RKO (cell line): ENCODE measurements at regions not wholly inside any gene's neighbourhood (a gene's known extent, or its start where the extent isn't known, plus 50 kb on each side); places are given as distances from the start of the nearest gene placed in this dataset.

Experiments used
- DNase-seq: peaks from one replicate; pipeline ENCODE4 v3.0.0-alpha.2; 2016; ENCODE audit warnings: low spot score

- DNase-seq, result no peak
Observed at GRCh38 chr1:82279241-82279640, 478.5 kb downstream of the ADGRL2 start.

GRCh38 chr1:82273816-82274215 is 473.1 kb downstream of the ADGRL2 start:
- no peak for DNase-seq

- no peak for DNase-seq
Observed at GRCh38 chr1:82269431-82269830, 468.7 kb downstream of the ADGRL2 start.

- no peak for DNase-seq
Observed at GRCh38 chr1:82268826-82269225, 468.1 kb downstream of the ADGRL2 start.

GRCh38 chr1:82266351-82266750 is 465.6 kb downstream of the ADGRL2 start:
- DNase-seq, result no peak

- no peak for DNase-seq
Observed at GRCh38 chr1:82265436-82265835, 464.7 kb downstream of the ADGRL2 start.

GRCh38 chr1:82264802-82265201 is 464.1 kb downstream of the ADGRL2 start:
- no peak for DNase-seq

GRCh38 chr1:82263396-82263795 is 462.7 kb downstream of the ADGRL2 start:
- DNase-seq, result no peak

GRCh38 chr1:82260666-82261065 is 459.9 kb downstream of the ADGRL2 start:
- DNase-seq, result no peak

GRCh38 chr1:82260051-82260450 is 459.3 kb downstream of the ADGRL2 start:
- no peak for DNase-seq

- DNase-seq, result no peak
Observed at GRCh38 chr1:82258887-82259286, 458.2 kb downstream of the ADGRL2 start.

GRCh38 chr1:82246050-82246449 is 445.3 kb downstream of the ADGRL2 start:
- DNase-seq, result no peak

- no peak for DNase-seq
Observed at GRCh38 chr1:82245345-82246014, 444.7 kb downstream of the ADGRL2 start.

GRCh38 chr1:82240571-82240970 is 439.8 kb downstream of the ADGRL2 start:
- DNase-seq, result no peak

- no peak for DNase-seq
Observed at GRCh38 chr1:82230667-82231066, 429.9 kb downstream of the ADGRL2 start.

- DNase-seq, result no peak
Observed at GRCh38 chr1:82227306-82228095, 426.8 kb downstream of the ADGRL2 start.

- DNase-seq, result no peak
Observed at GRCh38 chr1:82226186-82226505, 425.4 kb downstream of the ADGRL2 start.

GRCh38 chr1:82225421-82226185 is 424.9 kb downstream of the ADGRL2 start:
- peak; percentile 66 for DNase-seq

GRCh38 chr1:82223091-82223490 is 422.4 kb downstream of the ADGRL2 start:
- DNase-seq, result no peak

- DNase-seq, result no peak
Observed at GRCh38 chr1:82221721-82222120, 421.0 kb downstream of the ADGRL2 start.

- DNase-seq, result no peak
Observed at GRCh38 chr1:82220754-82221153, 420.0 kb downstream of the ADGRL2 start.

GRCh38 chr1:82219841-82220240 is 419.1 kb downstream of the ADGRL2 start:
- DNase-seq, result no peak

GRCh38 chr1:82218846-82219245 is 418.1 kb downstream of the ADGRL2 start:
- DNase-seq, result no peak
